Muscle of leg (tissue), 3 donors: ENCODE measurements at regions not wholly inside any gene's neighbourhood (a gene's known extent, or its start where the extent isn't known, plus 50 kb on each side); places are given as distances from the start of the nearest gene placed in this dataset.
A peak's percentile ranks its signal among the peaks of the same experiment; 100 is the strongest.

Source experiments
- DNase-seq: peaks from one replicate; pipeline ENCODE4 v3.0.0; 2013
- H3K27ac ChIP-seq: one replicate; pipeline ENCODE4 v1.5.1; 2013; ENCODE audit warnings: mild to moderate bottlenecking, low read length, control low read depth
- H3K27me3 ChIP-seq: one replicate; pipeline ENCODE4 v1.6.1; 2013; ENCODE audit warnings: low read length; ENCODE audit not compliant: control insufficient read depth, insufficient read depth
- H3K36me3 ChIP-seq: one replicate; pipeline ENCODE4 v1.6.1; 2013; ENCODE audit warnings: low read length; ENCODE audit not compliant: control insufficient read depth, insufficient read depth
- H3K4me1 ChIP-seq: one replicate; pipeline ENCODE4 v1.6.1; 2013; ENCODE audit warnings: low read length; ENCODE audit not compliant: control insufficient read depth, insufficient read depth
- H3K4me3 ChIP-seq: one replicate; pipeline ENCODE4 v1.5.1; 2013; ENCODE audit warnings: low read length, control low read depth
- H3K9me3 ChIP-seq: replicated peaks from 2 replicates; pipeline ENCODE4 v1.6.1; 2013; ENCODE audit warnings: low read depth, low read length; ENCODE audit not compliant: control insufficient read depth
- WGBS: methylation state at CpG from one replicate; pipeline ENCODE4 v1.1.5; 2013; ENCODE audit warnings: missing lambda C conversion rate; ENCODE audit not compliant: insufficient coverage; 5-methylcytosine and 5-hydroxymethylcytosine counted together

DNA sequence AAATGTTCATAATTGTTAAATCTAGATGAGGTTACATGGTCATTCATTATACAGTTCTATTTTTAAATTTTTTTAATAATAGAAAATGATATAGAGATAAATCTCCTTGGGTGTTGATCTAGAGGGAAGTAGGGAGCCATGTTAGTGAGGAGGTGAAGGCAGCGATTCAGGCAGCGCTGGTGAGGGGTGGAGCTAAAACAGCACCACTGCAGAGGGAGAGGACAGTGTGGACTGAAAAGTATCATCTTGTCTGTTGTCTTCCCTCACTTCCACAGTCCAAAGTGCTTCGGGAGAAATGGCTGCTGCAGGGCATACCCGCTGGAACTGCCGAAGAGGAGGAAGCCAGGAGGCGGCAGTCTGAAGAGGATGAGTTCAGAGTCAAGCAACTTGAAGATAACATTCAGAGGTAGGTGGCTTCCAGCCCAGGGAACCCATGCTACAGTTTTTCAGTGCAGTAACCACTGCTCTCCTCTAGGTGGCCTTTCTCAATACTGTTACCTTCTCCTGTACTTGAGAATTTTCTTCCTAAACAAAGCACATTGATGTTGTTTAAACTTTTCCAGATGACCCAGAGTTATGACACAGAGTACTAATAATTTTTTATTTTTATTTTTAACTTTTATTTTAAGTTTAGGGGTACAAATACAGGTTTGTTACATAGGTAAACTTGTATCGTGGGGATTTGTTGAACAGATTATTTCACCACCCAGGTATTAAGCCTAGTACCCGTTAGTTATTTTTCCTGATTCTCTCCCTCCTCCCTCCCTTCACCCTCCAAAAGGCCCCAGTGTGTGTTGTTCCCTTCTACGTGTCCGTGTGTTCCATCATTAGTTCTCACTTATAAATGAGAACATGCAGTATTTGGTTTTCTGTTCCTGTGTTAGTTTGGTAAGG lies 100.5 kb downstream of the PALM2AKAP2 start:
- Histone ChIP-seq H3K4me1 (peaks cover 4% of the 10 kb centered on the region), H3K4me3 (no peak overlapping the region), H3K36me3 (peaks cover 21% of the 10 kb centered on the region), H3K27me3 (no peaks in the 10 kb centered on the region), H3K27ac (no peak overlapping the region), H3K9me3 (no peaks in the 10 kb centered on the region)
- DNase-seq, result no peak
- 67% methylated on average over 3 of the region's 10 CpGs for WGBS

DNA sequence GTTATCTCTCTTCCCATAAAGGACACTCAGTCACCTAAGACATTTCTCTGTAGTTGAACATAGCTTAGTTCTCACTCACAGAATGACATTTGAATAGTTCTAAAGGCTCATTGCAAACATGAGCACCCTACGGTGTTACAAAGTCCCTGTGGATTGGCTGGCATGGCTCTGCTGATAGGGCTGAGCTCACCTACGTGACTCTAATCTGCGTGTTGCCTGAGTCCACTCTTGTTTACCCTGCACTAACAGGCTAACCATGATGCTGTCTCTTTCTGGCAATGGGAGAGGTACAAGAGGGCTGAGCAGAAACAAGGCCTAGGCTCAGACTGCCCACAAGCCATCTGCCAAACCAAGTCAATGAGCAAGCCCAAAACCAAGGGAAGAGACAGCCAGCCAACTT lies 103.6 kb downstream of the PALM2AKAP2 start:
- H3K36me3 ChIP-seq, result peaks cover 21% of the 10 kb centered on the region
- H3K4me3 ChIP-seq, result no peak overlapping the region
- DNase-seq, result no peak
- H3K27me3 ChIP-seq, result no peaks in the 10 kb centered on the region
- no peak overlapping the region for H3K27ac ChIP-seq
- no peaks in the 10 kb centered on the region for H3K9me3 ChIP-seq
- peaks cover 16% of the 10 kb centered on the region for H3K4me1 ChIP-seq
- 100% methylated on average over 2 of the region's 3 CpGs for WGBS

DNA sequence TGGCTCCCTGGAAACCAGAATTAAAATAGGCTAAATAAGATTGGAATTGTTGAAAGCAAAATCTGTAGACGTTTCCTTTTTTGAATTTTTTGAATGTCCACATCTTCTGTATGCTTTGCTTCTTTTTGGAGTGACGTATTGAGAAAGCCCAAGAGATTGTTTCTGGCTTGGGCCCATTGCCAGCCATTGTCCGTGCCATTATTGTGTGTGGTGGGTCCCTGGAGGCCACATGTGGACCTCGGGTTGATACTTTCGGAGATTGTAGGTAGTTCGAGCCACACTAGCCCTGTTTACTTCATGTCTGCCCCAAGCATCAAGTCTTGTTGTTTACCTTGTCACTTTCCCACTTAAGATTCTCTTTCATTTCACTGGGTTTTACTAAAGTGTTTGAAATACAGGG lies 106.0 kb downstream of the PALM2AKAP2 start:
- Histone ChIP-seq H3K9me3 (no peaks in the 10 kb centered on the region), H3K27ac (peak overlapping the region; percentile 23), H3K4me3 (no peak overlapping the region), H3K4me1 (peaks cover 17% of the 10 kb centered on the region), H3K36me3 (peaks cover 28% of the 10 kb centered on the region), H3K27me3 (no peaks in the 10 kb centered on the region)
- 35% methylated on average over 3 of the region's 6 CpGs for WGBS
- peak; percentile 46 for DNase-seq

DNA sequence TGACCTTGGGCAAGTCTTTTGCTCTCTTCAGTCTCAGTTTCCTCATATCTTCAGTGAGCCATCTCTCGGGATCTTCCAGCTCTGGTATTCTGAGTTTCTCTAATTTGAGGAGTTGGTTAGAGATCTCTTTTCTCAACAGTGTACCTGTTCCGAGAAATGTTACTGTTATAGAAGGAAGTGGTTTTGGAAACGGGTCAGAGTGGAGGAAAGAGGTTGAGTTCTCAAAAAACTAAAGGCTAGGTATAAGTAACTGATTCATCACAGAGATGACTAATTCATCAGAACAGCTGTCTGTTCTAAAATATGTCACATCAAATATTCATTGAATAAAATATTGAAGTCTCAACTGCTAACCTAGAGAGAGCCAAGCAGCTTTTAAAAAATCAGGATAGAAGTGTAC lies 106.6 kb downstream of the PALM2AKAP2 start:
- Histone ChIP-seq H3K4me1 (peaks cover 17% of the 10 kb centered on the region), H3K36me3 (peaks cover 24% of the 10 kb centered on the region), H3K9me3 (no peaks in the 10 kb centered on the region), H3K27ac (peak overlapping the region; percentile 56), H3K4me3 (no peak overlapping the region), H3K27me3 (no peaks in the 10 kb centered on the region)
- WGBS, result no CpG with 5 or more reads among the region's 3 CpGs
- DNase-seq, result peak; percentile 14

DNA sequence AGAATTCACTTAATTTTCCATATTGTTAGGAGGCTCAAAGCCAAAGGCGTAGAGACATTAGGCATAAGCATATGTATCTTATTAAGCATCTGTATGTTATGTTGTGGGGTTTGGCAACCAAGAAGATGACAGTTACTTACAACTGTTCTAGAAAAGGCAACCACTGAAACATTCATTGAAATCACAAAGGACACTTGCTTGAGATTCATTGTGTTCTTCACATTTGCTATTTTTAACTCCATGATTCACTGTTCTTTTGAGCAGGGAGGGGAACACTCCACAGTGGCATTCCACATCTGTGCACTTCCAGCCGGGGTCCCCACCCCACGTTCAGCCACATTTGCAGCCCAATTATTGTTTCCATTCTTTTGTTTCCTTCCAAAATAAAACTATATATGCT lies 107.1 kb downstream of the PALM2AKAP2 start:
- no peaks in the 10 kb centered on the region for H3K27me3 ChIP-seq
- H3K9me3 ChIP-seq, result no peaks in the 10 kb centered on the region
- no peak overlapping the region for H3K4me3 ChIP-seq
- DNase-seq, result peak; percentile 90
- H3K36me3 ChIP-seq, result peaks cover 23% of the 10 kb centered on the region
- peaks cover 17% of the 10 kb centered on the region for H3K4me1 ChIP-seq
- no CpG with 5 or more reads among the region's 3 CpGs for WGBS
- peak overlapping the region; percentile 56 for H3K27ac ChIP-seq

DNA sequence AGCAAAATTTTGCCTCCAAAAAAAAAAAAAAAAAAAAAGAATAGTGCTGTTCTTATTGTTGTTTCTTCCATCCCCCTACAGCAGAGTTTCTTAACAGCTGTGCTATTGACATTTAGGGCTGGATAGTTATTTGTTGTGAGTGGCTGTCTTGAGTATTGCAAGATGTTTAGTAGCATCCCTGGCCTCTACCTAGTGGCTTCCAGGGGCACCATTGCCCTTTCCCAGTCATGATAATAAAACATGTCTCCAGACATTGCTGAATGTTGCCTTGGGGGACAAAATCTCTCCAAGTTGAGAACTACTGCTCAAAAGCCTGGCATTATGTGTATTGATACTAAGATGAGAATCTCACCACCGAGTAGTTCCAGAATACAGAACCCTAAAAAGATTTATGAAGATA lies 108.7 kb downstream of the PALM2AKAP2 start:
- Histone ChIP-seq H3K27me3 (no peaks in the 10 kb centered on the region), H3K9me3 (no peaks in the 10 kb centered on the region), H3K27ac (no peak overlapping the region), H3K36me3 (peaks cover 12% of the 10 kb centered on the region), H3K4me1 (peaks cover 21% of the 10 kb centered on the region), H3K4me3 (no peak overlapping the region)
- no CpG with 5 or more reads among the region's 1 CpG for WGBS
- peak; percentile 28 for DNase-seq

DNA sequence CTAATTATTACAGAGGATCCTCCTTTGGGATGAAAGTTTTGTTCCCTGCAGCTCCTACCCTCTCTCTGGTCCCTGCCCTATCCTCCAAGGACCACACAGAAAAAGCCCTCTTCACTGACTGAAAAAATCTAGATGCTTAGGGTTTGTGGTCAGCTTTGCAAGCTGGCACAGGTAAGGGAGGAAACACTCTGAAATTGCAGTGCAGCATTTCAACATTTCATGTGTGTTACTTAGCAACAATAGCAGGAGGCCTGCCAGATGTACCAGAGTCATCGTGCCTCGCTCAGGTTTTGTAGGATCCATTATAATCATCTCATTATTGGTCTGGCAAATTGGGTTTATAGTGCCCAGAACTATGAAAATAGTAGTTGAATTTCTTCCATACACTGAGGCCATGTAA lies 109.5 kb downstream of the PALM2AKAP2 start:
- Histone ChIP-seq H3K9me3 (no peaks in the 10 kb centered on the region), H3K4me1 (peaks cover 22% of the 10 kb centered on the region)
- DNase-seq, result peak; percentile 48

DNA sequence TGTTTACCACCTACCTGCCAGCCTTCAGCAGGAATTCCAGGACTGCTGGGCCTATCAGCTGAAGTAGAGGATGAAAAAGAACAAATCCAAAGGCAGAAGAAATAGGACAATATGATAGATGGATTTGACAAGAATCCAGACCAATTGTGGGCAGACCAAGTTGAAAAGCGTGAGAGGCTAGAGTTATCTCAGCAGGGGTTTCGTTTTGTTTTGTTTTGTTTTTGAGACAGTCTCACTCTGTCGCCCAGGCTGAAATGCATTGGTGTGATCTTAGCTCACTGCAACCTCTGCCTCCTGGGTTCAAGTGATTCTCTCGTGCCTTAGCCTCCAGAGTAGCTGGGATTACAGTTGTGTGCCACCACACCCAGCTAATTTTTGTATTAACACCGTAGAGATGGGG lies 113.2 kb downstream of the PALM2AKAP2 start:
- 91% methylated on average over 1 of the region's 5 CpGs for WGBS
- H3K4me3 ChIP-seq, result no peak overlapping the region
- H3K27me3 ChIP-seq, result no peaks in the 10 kb centered on the region
- H3K4me1 ChIP-seq, result peaks cover 16% of the 10 kb centered on the region
- H3K27ac ChIP-seq, result no peak overlapping the region
- peaks cover 12% of the 10 kb centered on the region for H3K36me3 ChIP-seq
- H3K9me3 ChIP-seq, result no peaks in the 10 kb centered on the region
- DNase-seq, result no peak

More for the DNA sequence above, 109.5 kb downstream of the PALM2AKAP2 start:
- WGBS, result no CpG with 5 or more reads among the region's 2 CpGs
- Histone ChIP-seq H3K4me3 (no peak overlapping the region), H3K36me3 (peaks cover 12% of the 10 kb centered on the region), H3K27me3 (no peaks in the 10 kb centered on the region), H3K27ac (no peak overlapping the region)

DNA sequence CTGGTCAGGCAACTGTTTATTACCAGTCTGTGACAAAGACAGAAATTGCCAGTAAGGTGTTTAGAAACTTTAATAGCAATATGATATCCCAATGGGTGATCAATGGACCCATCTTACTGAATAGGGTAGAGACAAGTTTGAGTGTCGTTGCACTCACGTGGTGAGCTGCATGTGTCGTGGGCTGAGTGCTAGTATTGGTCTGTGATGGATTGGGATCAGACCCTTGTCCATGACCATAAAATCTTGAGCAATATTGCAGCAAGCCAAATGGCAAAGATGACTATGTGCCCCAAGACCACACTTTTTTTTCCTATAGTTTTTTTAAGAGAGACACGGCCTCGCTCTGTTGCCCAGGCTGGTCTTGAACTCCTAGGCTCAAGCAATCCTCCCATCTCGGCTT lies 114.5 kb downstream of the PALM2AKAP2 start:
- DNase-seq, result no peak
- Histone ChIP-seq H3K36me3 (peaks cover 10% of the 10 kb centered on the region), H3K9me3 (no peaks in the 10 kb centered on the region), H3K27ac (peak overlapping the region; percentile 57), H3K4me3 (no peak overlapping the region), H3K4me1 (peaks cover 15% of the 10 kb centered on the region), H3K27me3 (no peaks in the 10 kb centered on the region)
- WGBS, result 89% methylated on average over 3 of the region's 6 CpGs

DNA sequence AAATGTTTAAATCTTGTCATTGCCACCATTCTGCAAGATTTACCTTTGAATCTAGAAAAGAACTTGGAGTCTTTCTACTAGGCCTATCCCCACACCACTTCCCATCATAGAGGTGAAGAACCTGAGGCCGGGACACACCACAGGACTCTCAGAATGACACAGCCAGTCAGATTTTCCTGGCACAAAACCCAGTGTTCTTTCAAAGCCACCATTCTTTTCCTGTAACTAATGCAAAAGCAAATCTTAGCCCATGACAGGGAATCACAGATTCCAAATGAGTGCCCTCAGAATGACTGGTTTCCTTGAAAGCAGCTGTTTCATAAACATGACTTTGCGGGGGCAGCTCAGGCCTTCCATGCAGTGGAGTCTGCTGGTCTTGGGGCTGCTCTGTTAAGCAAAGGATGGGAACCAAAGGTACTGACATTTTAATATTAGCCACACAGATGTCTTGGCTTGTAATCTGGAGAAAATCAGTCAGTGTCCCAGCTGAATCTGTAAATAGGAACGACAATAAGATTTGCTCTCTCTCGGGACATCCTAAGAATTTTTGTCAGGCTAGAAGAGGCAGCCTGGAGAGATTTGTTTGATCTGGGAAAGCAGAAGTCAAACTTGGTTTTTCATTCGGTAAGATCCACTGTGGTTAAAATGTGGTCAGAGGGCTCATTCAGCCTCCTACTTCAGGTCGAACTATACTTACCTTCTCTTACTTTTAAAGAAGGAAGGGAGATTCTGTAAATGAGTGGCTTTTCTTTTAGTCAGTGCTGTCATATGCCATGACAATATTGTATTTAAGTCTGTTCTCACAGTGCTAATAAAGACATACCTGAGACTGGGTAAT lies 115.1 kb downstream of the PALM2AKAP2 start:
- Histone ChIP-seq H3K4me1 (peaks cover 18% of the 10 kb centered on the region), H3K27me3 (no peaks in the 10 kb centered on the region), H3K4me3 (no peak overlapping the region), H3K36me3 (peaks cover 5% of the 10 kb centered on the region), H3K27ac (peak overlapping the region; percentile 65), H3K9me3 (no peaks in the 10 kb centered on the region)
- DNase-seq, result peak; percentile 83
- 26% methylated on average over 3 of the region's 6 CpGs for WGBS
